GM21381 (cell line): ENCODE measurements at regions not wholly inside any gene's neighbourhood (a gene's known extent, or its start where the extent isn't known, plus 50 kb on each side); places are given as distances from the start of the nearest gene placed in this dataset.
"Not testable (repeated sequence)": the region's sequence is repeated elsewhere in the genome, so short reads cannot be mapped to it uniquely, and the experiment has no call there.

Source experiments
- ATAC-seq: cut with Tn5 transposase; IDR thresholded peaks from one replicate; pipeline ENCODE4 v1.9.1; 2021; ENCODE audit warnings: mild to moderate bottlenecking, moderate library complexity; ENCODE audit not compliant: unreplicated experiment

- ATAC-seq, result no peak
These were observed 161.8 kb upstream of the SPRED2 start for GRCh38 chr2:65594150-65594549.

- ATAC-seq, result no peak
These were observed 157.3 kb upstream of the SPRED2 start for GRCh38 chr2:65589667-65590066.

- no peak for ATAC-seq
These were observed 155.4 kb upstream of the SPRED2 start for GRCh38 chr2:65587779-65588178.

GRCh38 chr2:65586516-65586915 lies 154.1 kb upstream of the SPRED2 start:
- no peak for ATAC-seq

GRCh38 chr2:65583061-65583460 lies 150.7 kb upstream of the SPRED2 start:
- ATAC-seq, result no peak

GRCh38 chr2:65582364-65582763 lies 150.0 kb upstream of the SPRED2 start:
- ATAC-seq, result no peak

- no peak for ATAC-seq
These were observed 148.4 kb upstream of the SPRED2 start for GRCh38 chr2:65580824-65581223.

- ATAC-seq, result no peak
These were observed 147.3 kb upstream of the SPRED2 start for GRCh38 chr2:65579506-65580235.

- ATAC-seq, result no peak
These were observed 145.3 kb upstream of the SPRED2 start for GRCh38 chr2:65577654-65578053.

- no peak for ATAC-seq
These were observed 144.6 kb upstream of the SPRED2 start for GRCh38 chr2:65576861-65577601.

GRCh38 chr2:65576278-65576677 lies 143.9 kb upstream of the SPRED2 start:
- ATAC-seq, result no peak

GRCh38 chr2:65574993-65575392 lies 142.6 kb upstream of the SPRED2 start:
- no peak for ATAC-seq

- ATAC-seq, result not testable (repeated sequence)
These were observed 136.4 kb upstream of the SPRED2 start for GRCh38 chr2:65568656-65569440.

GRCh38 chr2:65566617-65567016 lies 134.2 kb upstream of the SPRED2 start:
- ATAC-seq, result no peak

- no peak for ATAC-seq
These were observed 133.3 kb upstream of the SPRED2 start for GRCh38 chr2:65565681-65566080.

GRCh38 chr2:65564299-65564698 lies 131.9 kb upstream of the SPRED2 start:
- ATAC-seq, result no peak

- ATAC-seq, result no peak
These were observed 130.5 kb upstream of the SPRED2 start for GRCh38 chr2:65562890-65563289.

GRCh38 chr2:65558743-65559142 lies 126.3 kb upstream of the SPRED2 start:
- ATAC-seq, result no peak

- ATAC-seq, result no peak
These were observed 125.5 kb upstream of the SPRED2 start for GRCh38 chr2:65557616-65558573.

- peak; percentile 60 for ATAC-seq
These were observed 122.6 kb upstream of the SPRED2 start for GRCh38 chr2:65554765-65555591.
